HG03439 (cell line): ENCODE measurements at regions not wholly inside any gene's neighbourhood (a gene's known extent, or its start where the extent isn't known, plus 50 kb on each side); places are given as distances from the start of the nearest gene placed in this dataset.

Experiments
- ATAC-seq: cut with Tn5 transposase; IDR thresholded peaks from one replicate; pipeline ENCODE4 v1.9.1; 2021; ENCODE audit warnings: mild to moderate bottlenecking, moderate library complexity; ENCODE audit not compliant: unreplicated experiment

GRCh38 chrX:51798701-51799100, 55.5 kb downstream of the GSPT2 start:
- no peak for ATAC-seq

- peak; percentile 94 for ATAC-seq
Observed at GRCh38 chrX:51802917-51803688, 59.9 kb downstream of the GSPT2 start.

GRCh38 chrX:51803833-51804232, 60.6 kb downstream of the GSPT2 start:
- ATAC-seq = no peak

- no peak for ATAC-seq
Observed at GRCh38 chrX:51804741-51805140, 61.5 kb downstream of the GSPT2 start.

- no peak for ATAC-seq
Observed at GRCh38 chrX:51813886-51814460, 70.7 kb downstream of the GSPT2 start.

GRCh38 chrX:51824061-51824460, 69.4 kb upstream of the MAGED1 start:
- ATAC-seq = no peak

GRCh38 chrX:51825436-51825835, 68.0 kb upstream of the MAGED1 start:
- ATAC-seq = no peak

- ATAC-seq = no peak
Observed at GRCh38 chrX:51834076-51834475, 59.3 kb upstream of the MAGED1 start.

- no peak for ATAC-seq
Observed at GRCh38 chrX:51836823-51837222, 56.6 kb upstream of the MAGED1 start.

- no peak for ATAC-seq
Observed at GRCh38 chrX:51837451-51837850, 56.0 kb upstream of the MAGED1 start.

GRCh38 chrX:51837921-51838320, 55.5 kb upstream of the MAGED1 start:
- no peak for ATAC-seq
